Fibroblast of mammary gland (primary cell): ENCODE measurements at regions not wholly inside any gene's neighbourhood (a gene's known extent, or its start where the extent isn't known, plus 50 kb on each side); places are given as distances from the start of the nearest gene placed in this dataset.

Experiments
- DNase-seq: peaks from one replicate; pipeline ENCODE4 v3.0.0-alpha.2; 2010; ENCODE audit warnings: low read depth
- H3K4me3 ChIP-seq: 2 replicates; pipeline ENCODE4 v1.5.1; 2011; ENCODE audit warnings: low read depth, mild to moderate bottlenecking, low read length, moderate library complexity; ENCODE audit not compliant: control insufficient read depth
- TF ChIP-seq, protein P1 (sequence below): conservative IDR thresholded peaks from 2 replicates; pipeline ENCODE4 v1.5.1; 2011; ENCODE audit warnings: low read depth, low read length, inconsistent platforms; ENCODE audit not compliant: control insufficient read depth, insufficient read depth

DNA sequence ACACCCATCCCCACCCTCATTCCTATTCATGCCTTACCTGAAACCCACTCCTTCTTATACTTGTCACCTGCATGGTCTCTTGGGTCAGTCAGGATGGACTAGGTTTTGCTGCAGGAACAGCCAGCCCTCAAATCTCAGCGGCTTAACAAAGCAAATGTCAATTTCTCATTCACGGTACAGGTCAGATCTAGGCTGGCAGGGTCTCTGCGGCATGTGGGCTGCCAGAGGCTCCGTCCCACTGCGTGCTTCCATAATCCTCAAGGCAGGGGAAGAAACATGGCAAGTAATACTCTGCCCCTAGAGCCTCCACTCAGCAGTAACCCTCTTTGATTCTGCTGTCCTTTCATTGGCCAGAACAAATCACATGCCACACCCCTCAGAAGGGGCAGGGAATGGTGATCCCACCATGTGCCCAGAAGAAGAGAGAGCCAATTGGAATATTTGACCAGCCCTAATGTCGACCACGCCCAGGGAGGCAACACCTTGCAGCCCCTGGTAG is 114.9 kb upstream of the ZMIZ1 start:
- TF ChIP-seq, protein P1, sequence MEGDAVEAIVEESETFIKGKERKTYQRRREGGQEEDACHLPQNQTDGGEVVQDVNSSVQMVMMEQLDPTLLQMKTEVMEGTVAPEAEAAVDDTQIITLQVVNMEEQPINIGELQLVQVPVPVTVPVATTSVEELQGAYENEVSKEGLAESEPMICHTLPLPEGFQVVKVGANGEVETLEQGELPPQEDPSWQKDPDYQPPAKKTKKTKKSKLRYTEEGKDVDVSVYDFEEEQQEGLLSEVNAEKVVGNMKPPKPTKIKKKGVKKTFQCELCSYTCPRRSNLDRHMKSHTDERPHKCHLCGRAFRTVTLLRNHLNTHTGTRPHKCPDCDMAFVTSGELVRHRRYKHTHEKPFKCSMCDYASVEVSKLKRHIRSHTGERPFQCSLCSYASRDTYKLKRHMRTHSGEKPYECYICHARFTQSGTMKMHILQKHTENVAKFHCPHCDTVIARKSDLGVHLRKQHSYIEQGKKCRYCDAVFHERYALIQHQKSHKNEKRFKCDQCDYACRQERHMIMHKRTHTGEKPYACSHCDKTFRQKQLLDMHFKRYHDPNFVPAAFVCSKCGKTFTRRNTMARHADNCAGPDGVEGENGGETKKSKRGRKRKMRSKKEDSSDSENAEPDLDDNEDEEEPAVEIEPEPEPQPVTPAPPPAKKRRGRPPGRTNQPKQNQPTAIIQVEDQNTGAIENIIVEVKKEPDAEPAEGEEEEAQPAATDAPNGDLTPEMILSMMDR, result no peak
- DNase-seq, result no peak
- no peak overlapping the region for H3K4me3 ChIP-seq

DNA sequence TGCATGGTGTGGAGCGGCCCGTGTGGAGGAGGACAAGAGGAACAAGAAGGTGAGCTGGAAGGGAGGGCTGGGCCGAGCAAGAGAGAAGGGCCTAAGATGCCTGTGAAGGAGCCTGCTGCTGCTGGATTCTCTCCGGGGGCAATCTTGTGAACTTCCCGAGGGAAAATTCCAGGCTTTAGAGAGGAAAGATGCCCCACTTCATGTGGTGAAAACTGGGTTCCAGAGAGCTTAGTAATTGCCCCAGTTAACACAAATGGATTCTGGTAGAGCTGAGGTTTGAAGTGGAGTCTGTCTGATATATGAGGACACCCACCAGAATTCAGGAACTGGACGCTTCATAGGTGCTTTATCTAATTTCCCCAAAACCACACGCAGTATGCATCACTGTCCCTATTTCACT is 114.1 kb upstream of the ZMIZ1 start:
- no peak for DNase-seq
- no peak overlapping the region for H3K4me3 ChIP-seq
- TF ChIP-seq, protein P1, result no peak

DNA sequence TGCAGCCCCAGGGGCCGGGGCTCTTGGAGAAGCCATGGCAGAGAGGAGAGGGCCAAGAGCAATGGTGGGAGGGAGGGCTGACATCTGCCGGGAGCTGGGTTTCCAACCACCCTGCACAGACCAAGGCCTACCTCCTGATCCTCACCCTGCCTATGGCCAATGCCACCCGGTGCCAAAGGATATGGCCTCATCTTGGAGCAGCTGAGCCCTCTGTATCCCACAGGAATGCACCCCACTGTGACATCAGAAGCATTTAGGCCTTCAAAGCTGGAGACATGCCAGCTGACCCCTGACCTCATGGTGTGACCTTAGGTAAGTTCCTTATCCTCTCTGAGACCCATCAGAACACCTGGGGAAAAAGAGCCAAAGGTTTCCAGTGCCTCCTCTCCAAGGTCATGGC is 113.6 kb upstream of the ZMIZ1 start:
- DNase-seq, result no peak
- TF ChIP-seq, protein P1, result no peak
- no peak overlapping the region for H3K4me3 ChIP-seq

DNA sequence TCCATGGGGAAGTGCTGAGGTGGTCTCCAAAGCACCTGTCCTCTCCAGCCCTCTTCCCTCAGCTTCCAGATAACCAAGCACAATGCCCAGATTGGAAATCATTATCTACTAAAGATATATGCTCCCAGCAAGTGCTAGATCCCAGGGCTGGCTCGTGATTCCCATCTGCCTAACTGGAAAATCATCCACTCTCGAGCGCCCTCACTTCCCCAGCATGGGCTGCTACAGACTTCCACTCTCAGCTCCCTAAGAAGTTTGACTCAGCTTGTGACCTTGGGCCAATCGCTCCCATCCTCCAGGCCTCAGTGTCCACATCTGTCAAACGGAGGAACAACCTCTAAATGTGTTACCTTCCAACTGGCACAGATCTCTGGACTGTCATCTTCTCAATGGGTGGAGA is 112.4 kb upstream of the ZMIZ1 start:
- TF ChIP-seq, protein P1, result no peak
- DNase-seq, result no peak
- H3K4me3 ChIP-seq, result no peak overlapping the region

DNA sequence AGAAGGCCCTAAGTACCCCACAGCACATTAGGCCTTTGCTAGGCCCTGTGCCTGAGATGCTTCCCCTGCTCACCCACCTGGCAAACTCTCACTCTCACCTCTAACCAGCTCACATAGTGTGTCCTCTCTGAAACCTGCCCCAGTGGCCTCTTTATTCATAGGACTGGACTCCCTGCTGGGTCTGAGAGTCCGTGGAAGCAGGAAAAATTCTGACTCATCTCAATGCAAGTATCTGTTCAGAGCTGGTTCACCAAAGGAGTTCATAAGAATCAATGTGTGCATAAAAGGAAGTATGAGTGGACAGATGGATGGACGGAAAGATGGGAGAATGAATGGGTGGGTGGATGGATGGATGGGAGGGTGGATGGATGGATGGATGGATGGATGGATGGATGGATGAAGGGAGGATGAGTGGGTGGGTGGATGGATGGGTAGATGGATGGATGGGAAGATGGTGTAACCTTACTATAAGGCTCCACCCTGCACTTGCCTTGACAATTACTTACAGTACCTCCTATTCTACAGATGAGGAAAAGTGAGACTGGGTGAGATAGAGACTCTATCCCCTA is 111.2 kb upstream of the ZMIZ1 start:
- DNase-seq, result peak; percentile 29
- no peak overlapping the region for H3K4me3 ChIP-seq
- TF ChIP-seq, protein P1, result no peak

DNA sequence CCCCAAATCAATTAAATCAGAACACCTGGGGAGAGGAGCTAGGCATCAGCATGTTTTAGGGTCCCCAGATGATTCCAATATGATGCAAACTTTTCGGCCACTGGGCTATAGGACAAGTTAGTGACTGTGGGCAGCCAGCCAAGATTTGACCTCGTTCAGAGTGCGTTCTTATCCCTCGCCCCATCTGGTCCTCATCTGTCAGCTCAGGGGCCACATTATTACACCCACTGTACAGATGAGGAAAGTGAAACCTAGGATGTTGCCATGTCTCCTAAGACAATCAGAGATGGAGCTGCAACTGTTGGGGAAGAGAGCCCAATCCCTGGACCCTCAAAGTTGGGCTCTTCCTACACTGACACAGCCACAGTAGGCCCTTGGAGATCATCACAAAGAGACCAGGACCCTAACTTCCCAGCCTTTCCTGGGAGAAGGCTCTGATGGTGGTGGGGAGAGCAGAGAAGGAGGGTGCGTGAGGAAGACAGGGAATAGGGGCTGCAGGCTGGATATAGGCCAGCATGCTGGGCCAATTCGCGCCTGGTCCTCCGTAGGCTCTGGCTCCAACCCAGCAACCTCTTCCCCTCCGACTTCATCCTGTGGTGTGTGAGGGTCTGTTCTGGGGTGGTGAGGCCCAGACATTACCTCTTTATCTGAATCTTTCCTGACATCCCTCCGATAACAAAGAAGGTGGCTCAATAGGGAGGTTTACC is 109.4 kb upstream of the ZMIZ1 start:
- no peak for DNase-seq
- no peak overlapping the region for H3K4me3 ChIP-seq
- TF ChIP-seq, protein P1, result no peak
